ENCODE measurements at regions not wholly inside any gene's neighbourhood (a gene's known extent, or its start where the extent isn't known, plus 50 kb on each side); places are given as distances from the start of the nearest gene placed in this dataset.

DNA sequence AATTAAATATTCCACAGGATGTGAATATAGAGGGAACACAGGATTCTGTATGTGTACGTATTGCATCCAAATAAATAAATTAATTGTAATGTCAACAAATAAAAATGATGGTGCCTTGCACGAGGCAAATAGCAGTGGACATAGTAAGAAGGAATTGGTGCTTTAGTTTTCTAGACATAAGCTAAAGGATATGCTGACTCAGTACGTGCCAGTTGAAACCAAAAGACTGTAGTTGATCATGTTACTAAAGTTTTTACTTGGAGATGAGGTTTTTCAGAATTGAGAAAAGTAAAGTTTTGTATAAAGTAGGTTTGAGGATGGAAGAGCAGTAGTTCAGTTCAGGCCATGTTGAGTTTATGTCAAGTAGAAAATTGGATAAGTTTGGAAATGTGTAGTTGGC, 807.2 kb downstream of the SLC16A7 start:
- ChIA-PET CTCF (no interaction called here), POLR2A (no interaction called here)
- DNase-seq (ENCODE audit: extremely low spot score) = no peak
- TF ChIP-seq L3MBTL2 (conservative IDR thresholded peaks at IDR 0.05) (no peak), ELF4 (IDR thresholded peaks at IDR 0.05) (no peak), FOXK2 (IDR thresholded peaks at IDR 0.05) (no peak), BHLHE40 (IDR thresholded peaks at IDR 0.05; ENCODE audit: borderline replicate concordance) (no peak), ARNT (IDR thresholded peaks at IDR 0.05) (no peak), NFRKB (IDR thresholded peaks at IDR 0.05) (no peak), PKNOX1 (IDR thresholded peaks at IDR 0.05) (no peak), HDGF (IDR thresholded peaks at IDR 0.05; ENCODE audit: borderline replicate concordance) (no peak), LEF1 (IDR thresholded peaks at IDR 0.05; ENCODE audit: borderline replicate concordance) (no peak), SP1 (IDR thresholded peaks at IDR 0.05) (no peak), FOXM1 (IDR thresholded peaks at IDR 0.05; ENCODE audit: borderline replicate concordance) (no peak), FOXA1 (IDR thresholded peaks at IDR 0.05) (no peak), TARDBP (IDR thresholded peaks at IDR 0.05) (no peak)

GRCh38 chr12:60415351-60415750, 819.5 kb downstream of the SLC16A7 start:
- ChIA-PET POLR2A (no interaction called here), CTCF (no interaction called here)
- no peak for TF ChIP-seq ELF4 (IDR thresholded peaks at IDR 0.05)
- no peak for TF ChIP-seq ZNF384 (IDR thresholded peaks at IDR 0.05)
- no peak for TF ChIP-seq PKNOX1 (IDR thresholded peaks at IDR 0.05)
- TF ChIP-seq ARNT (IDR thresholded peaks at IDR 0.05) = no peak
- TF ChIP-seq TARDBP (IDR thresholded peaks at IDR 0.05) = no peak
- no peak for TF ChIP-seq BHLHE40 (IDR thresholded peaks at IDR 0.05; ENCODE audit: borderline replicate concordance)
- TF ChIP-seq L3MBTL2 (conservative IDR thresholded peaks at IDR 0.05) = no peak
- TF ChIP-seq HDGF (IDR thresholded peaks at IDR 0.05; ENCODE audit: borderline replicate concordance) = no peak
- no peak for TF ChIP-seq FOXK2 (IDR thresholded peaks at IDR 0.05)
- no peak for TF ChIP-seq LEF1 (IDR thresholded peaks at IDR 0.05; ENCODE audit: borderline replicate concordance)
- DNase-seq (ENCODE audit: extremely low spot score) = no peak

DNA sequence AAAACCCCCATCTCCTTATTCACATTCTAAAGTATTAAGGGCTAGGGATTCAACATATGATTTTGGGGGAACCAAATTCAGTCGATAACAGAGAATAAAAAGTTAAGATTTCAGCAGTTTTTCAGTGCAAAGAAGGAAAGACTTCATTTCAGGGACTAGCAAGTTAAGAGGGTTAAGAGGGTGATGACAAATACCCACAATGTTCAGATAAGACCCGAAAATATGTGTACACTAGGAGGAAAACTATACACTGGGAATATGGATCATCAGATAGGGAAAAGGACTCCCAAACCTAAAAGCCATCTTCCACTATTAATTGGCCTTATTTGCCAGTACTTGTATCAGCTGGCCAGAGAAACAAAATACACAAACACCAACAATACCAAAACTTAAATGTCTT, 824.2 kb downstream of the SLC16A7 start:
- CTCF ChIA-PET = no interaction called here
- no peak for DNase-seq (ENCODE audit: extremely low spot score)
- no peak for TF ChIP-seq TARDBP (IDR thresholded peaks at IDR 0.05)
- POLR2A ChIA-PET = no interaction called here

- TF ChIP-seq SUZ12 (IDR thresholded peaks at IDR 0.05) (no peak), FOXA1 (IDR thresholded peaks at IDR 0.05) (no peak), ELF4 (IDR thresholded peaks at IDR 0.05) (no peak), TARDBP (IDR thresholded peaks at IDR 0.05) (no peak), ARNT (IDR thresholded peaks at IDR 0.05) (no peak), NFRKB (IDR thresholded peaks at IDR 0.05) (no peak), FOXK2 (IDR thresholded peaks at IDR 0.05) (no peak), SP1 (IDR thresholded peaks at IDR 0.05) (no peak), L3MBTL2 (conservative IDR thresholded peaks at IDR 0.05) (no peak), HDGF (IDR thresholded peaks at IDR 0.05; ENCODE audit: borderline replicate concordance) (no peak), FOXM1 (IDR thresholded peaks at IDR 0.05; ENCODE audit: borderline replicate concordance) (no peak), ZNF384 (IDR thresholded peaks at IDR 0.05) (no peak), BHLHE40 (IDR thresholded peaks at IDR 0.05; ENCODE audit: borderline replicate concordance) (no peak), LEF1 (IDR thresholded peaks at IDR 0.05; ENCODE audit: borderline replicate concordance) (no peak)
- DNase-seq (ENCODE audit: extremely low spot score) = no peak
- CTCF ChIA-PET = no interaction called here
- POLR2A ChIA-PET = no interaction called here
These were observed 825.9 kb downstream of the SLC16A7 start for GRCh38 chr12:60421741-60422140.

GRCh38 chr12:60437297-60437696, 841.5 kb downstream of the SLC16A7 start:
- TF ChIP-seq FOXK2 (IDR thresholded peaks at IDR 0.05) (no peak), HDGF (IDR thresholded peaks at IDR 0.05; ENCODE audit: borderline replicate concordance) (no peak), ARNT (IDR thresholded peaks at IDR 0.05) (no peak)
- no peak for DNase-seq (ENCODE audit: extremely low spot score)
- ChIA-PET POLR2A (no interaction called here), CTCF (no interaction called here)

DNA sequence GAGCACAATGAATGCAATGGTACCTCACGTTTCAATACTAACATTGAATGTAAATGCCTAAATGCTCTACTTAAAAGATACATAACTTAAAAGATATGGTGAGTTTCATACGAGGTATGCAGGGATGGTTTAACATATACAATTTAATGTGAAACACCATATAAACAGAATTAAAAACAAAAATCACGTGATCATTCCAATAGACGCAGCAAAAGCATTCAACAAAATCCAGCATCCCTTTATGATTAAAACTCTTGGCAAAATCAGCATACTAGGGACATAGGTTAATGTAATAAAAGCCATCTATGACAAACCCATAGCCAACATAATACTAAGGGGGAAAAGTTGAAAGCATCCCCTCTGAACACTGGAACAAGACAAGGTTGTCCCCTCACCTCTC, 845.7 kb downstream of the SLC16A7 start:
- POLR2A ChIA-PET = no interaction called here
- TF ChIP-seq HDGF (IDR thresholded peaks at IDR 0.05; ENCODE audit: borderline replicate concordance) (no peak), SP1 (IDR thresholded peaks at IDR 0.05) (no peak), ARNT (IDR thresholded peaks at IDR 0.05) (no peak), SUZ12 (IDR thresholded peaks at IDR 0.05) (no peak), LEF1 (IDR thresholded peaks at IDR 0.05; ENCODE audit: borderline replicate concordance) (no peak), L3MBTL2 (conservative IDR thresholded peaks at IDR 0.05) (no peak), FOXM1 (IDR thresholded peaks at IDR 0.05; ENCODE audit: borderline replicate concordance) (no peak), BHLHE40 (IDR thresholded peaks at IDR 0.05; ENCODE audit: borderline replicate concordance) (no peak), NFRKB (IDR thresholded peaks at IDR 0.05) (no peak), FOXA1 (IDR thresholded peaks at IDR 0.05) (no peak), FOXK2 (IDR thresholded peaks at IDR 0.05) (no peak)
- CTCF ChIA-PET = no interaction called here
- DNase-seq (ENCODE audit: extremely low spot score) = no peak

GRCh38 chr12:60451457-60451856, 855.6 kb downstream of the SLC16A7 start:
- ChIA-PET CTCF (interaction anchor here (0.6 kb wide), 1 partner anchor 414 kb away, joined by 3 read pairs; no protein-coding TSS in a partner anchor), POLR2A (no interaction called here)
- DNase-seq (ENCODE audit: extremely low spot score) = no peak

More at GRCh38 chr12:60451457-60451856, 855.6 kb downstream of the SLC16A7 start:
- TF ChIP-seq CTBP1 (IDR thresholded peaks at IDR 0.05; ENCODE audit: borderline replicate concordance) (no peak), TARDBP (IDR thresholded peaks at IDR 0.05) (no peak), SUZ12 (IDR thresholded peaks at IDR 0.05) (no peak), ZNF384 (IDR thresholded peaks at IDR 0.05) (no peak), LEF1 (IDR thresholded peaks at IDR 0.05; ENCODE audit: borderline replicate concordance) (no peak), L3MBTL2 (conservative IDR thresholded peaks at IDR 0.05) (no peak), FOXK2 (IDR thresholded peaks at IDR 0.05) (no peak), PKNOX1 (IDR thresholded peaks at IDR 0.05) (no peak), ELF4 (IDR thresholded peaks at IDR 0.05) (no peak), NFRKB (IDR thresholded peaks at IDR 0.05) (no peak), BHLHE40 (IDR thresholded peaks at IDR 0.05; ENCODE audit: borderline replicate concordance) (no peak), ARNT (IDR thresholded peaks at IDR 0.05) (no peak), HDGF (IDR thresholded peaks at IDR 0.05; ENCODE audit: borderline replicate concordance) (no peak)

Measured in HEK293T (cell line).